GM19455 (cell line): ENCODE measurements at regions not wholly inside any gene's neighbourhood (a gene's known extent, or its start where the extent isn't known, plus 50 kb on each side); places are given as distances from the start of the nearest gene placed in this dataset.

Experiments used
- ATAC-seq: cut with Tn5 transposase; IDR thresholded peaks from one replicate; pipeline ENCODE4 v1.9.1; 2021; ENCODE audit not compliant: unreplicated experiment

- ATAC-seq, result no peak
Measured at GRCh38 chr4:32337403-32337802, 1617.2 kb downstream of the PCDH7 start.

- ATAC-seq, result no peak
Measured at GRCh38 chr4:32340591-32340990, 1620.4 kb downstream of the PCDH7 start.

GRCh38 chr4:32341342-32341741 is 1621.2 kb downstream of the PCDH7 start:
- ATAC-seq, result no peak

- ATAC-seq, result no peak
Measured at GRCh38 chr4:32342054-32342453, 1621.9 kb downstream of the PCDH7 start.

GRCh38 chr4:32349026-32349425 is 1628.9 kb downstream of the PCDH7 start:
- ATAC-seq, result no peak

GRCh38 chr4:32374206-32374605 is 1654.0 kb downstream of the PCDH7 start:
- no peak for ATAC-seq

GRCh38 chr4:32393806-32394205 is 1673.6 kb downstream of the PCDH7 start:
- ATAC-seq, result no peak

- ATAC-seq, result no peak
Measured at GRCh38 chr4:32394255-32394654, 1674.1 kb downstream of the PCDH7 start.

GRCh38 chr4:32396507-32397070 is 1676.4 kb downstream of the PCDH7 start:
- no peak for ATAC-seq

GRCh38 chr4:32400870-32401269 is 1680.7 kb downstream of the PCDH7 start:
- no peak for ATAC-seq

GRCh38 chr4:32417113-32417704 is 1697.0 kb downstream of the PCDH7 start:
- ATAC-seq, result no peak

- no peak for ATAC-seq
Measured at GRCh38 chr4:32423267-32423666, 1703.1 kb downstream of the PCDH7 start.

GRCh38 chr4:32425243-32425642 is 1705.1 kb downstream of the PCDH7 start:
- ATAC-seq, result no peak

- no peak for ATAC-seq
Measured at GRCh38 chr4:32427566-32427965, 1707.4 kb downstream of the PCDH7 start.

- no peak for ATAC-seq
Measured at GRCh38 chr4:32429151-32429550, 1709.0 kb downstream of the PCDH7 start.

- ATAC-seq, result no peak
Measured at GRCh38 chr4:32435308-32435707, 1715.1 kb downstream of the PCDH7 start.

- ATAC-seq, result no peak
Measured at GRCh38 chr4:32436816-32437215, 1716.6 kb downstream of the PCDH7 start.

GRCh38 chr4:32440391-32440790 is 1720.2 kb downstream of the PCDH7 start:
- no peak for ATAC-seq

GRCh38 chr4:32454482-32454881 is 1734.3 kb downstream of the PCDH7 start:
- no peak for ATAC-seq

- no peak for ATAC-seq
Measured at GRCh38 chr4:32455231-32455630, 1735.1 kb downstream of the PCDH7 start.

GRCh38 chr4:32460972-32461371 is 1740.8 kb downstream of the PCDH7 start:
- ATAC-seq, result no peak

GRCh38 chr4:32462944-32463343 is 1742.8 kb downstream of the PCDH7 start:
- no peak for ATAC-seq

- ATAC-seq, result no peak
Measured at GRCh38 chr4:32470087-32470585, 1750.0 kb downstream of the PCDH7 start.
